ENCODE measurements at regions not wholly inside any gene's neighbourhood (a gene's known extent, or its start where the extent isn't known, plus 50 kb on each side); places are given as distances from the start of the nearest gene placed in this dataset.

DNA sequence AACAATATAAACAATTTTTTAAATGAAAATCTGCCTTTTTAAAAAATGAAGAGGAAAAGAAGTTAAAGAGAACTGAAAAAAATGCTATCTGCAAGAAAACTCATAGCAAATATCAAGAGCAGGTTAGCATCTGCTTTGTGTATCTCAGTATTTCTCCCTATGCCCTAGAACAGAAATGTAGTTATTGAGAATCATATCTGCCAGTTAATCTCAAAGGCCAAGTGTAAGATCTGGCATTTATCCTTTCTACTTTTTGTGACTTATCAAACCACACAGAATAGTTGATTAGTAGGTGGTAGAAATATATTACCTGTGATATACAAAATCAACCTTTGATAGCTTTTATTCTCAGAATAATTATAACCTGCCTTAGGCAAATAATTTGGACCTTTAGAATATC is 1699.8 kb downstream of the EFNA5 start:
- TF ChIP-seq CTCF (conservative IDR thresholded peaks at IDR 0.05; ENCODE audit: low read length), result no peak
- TF ChIP-seq EZH2phosphoT487 (IDR thresholded peaks at IDR 0.05; ENCODE audit: borderline replicate concordance, low read depth, low read length), result no peak
